LHCN-M2 (cell line): ENCODE measurements at regions not wholly inside any gene's neighbourhood (a gene's known extent, or its start where the extent isn't known, plus 50 kb on each side); places are given as distances from the start of the nearest gene placed in this dataset.

Experiments used
- DNase-seq: peaks from one replicate; pipeline ENCODE4 v3.0.0-alpha.2; 2012; ENCODE audit warnings: low read depth

DNA sequence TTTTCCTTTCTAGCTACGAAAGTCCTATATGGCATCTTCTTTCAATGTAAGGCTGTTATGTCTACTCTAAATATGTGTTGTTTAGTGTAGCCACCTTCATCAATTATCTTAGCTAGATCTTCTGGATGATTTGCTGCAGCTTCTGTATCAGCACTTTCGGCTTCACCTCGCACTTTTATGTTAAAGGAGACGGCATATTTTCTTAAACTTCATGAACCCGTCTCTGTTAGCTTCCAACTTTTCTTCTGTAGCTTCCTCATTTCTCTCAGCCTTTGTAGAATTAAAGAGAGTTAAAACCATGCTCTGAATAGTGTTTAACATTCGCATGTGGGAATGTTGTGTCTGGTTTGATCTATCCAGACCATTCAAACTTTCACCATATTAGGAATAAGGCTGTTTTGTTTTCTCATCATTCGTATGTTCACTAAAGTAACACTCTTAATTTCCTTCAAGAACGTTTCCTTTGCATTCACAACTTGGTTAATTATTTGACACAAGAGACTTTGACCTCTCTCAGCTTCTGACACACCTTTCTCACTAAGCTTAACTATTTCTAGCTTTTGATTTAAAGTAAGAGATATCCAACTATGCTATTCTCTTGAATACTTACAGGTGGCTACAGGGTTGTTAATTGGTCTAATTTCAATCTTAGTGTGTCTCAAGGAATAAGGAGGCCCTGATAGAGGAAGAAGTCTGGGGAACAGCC, 476.8 kb downstream of the GABRG1 start:
- DNase-seq = no peak

DNA sequence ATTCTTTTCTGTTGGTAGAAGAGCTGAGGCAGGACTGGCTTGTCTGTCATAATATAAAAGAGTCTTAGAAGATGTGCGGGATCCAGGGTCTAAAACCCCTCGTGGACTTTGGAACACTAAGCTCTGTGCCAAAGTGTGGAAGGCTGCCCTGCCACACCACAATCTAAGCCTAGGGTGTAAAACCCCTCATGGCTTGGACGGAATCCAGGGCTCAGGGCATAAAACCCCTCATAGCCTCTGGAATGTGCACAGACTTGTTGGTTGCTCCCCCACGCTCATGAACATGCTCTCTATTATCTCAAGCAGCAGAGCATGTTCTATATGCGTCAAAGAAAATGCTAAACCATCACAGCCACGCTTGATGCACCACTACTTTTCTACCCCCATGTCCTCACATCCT, 483.6 kb downstream of the GABRG1 start:
- no peak for DNase-seq

DNA sequence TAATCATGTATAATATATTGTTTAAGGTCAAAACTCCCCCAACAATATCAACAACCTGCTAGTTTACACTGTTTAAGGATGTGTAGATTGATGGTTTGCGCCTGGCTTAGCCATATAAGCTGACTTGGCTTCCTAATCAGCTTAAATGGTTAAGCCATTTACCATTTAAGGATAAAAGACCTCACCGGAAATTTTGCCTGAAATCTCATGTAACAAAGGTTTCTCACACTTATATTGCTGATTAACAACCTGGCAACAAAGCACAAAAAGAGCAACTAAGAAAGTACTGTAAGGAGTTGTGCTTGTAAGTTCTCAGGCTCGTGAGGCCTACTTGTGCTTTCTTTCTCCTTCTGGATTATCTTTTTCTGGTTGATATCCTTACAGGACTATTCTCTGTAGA, 485.2 kb downstream of the GABRG1 start:
- no peak for DNase-seq

DNA sequence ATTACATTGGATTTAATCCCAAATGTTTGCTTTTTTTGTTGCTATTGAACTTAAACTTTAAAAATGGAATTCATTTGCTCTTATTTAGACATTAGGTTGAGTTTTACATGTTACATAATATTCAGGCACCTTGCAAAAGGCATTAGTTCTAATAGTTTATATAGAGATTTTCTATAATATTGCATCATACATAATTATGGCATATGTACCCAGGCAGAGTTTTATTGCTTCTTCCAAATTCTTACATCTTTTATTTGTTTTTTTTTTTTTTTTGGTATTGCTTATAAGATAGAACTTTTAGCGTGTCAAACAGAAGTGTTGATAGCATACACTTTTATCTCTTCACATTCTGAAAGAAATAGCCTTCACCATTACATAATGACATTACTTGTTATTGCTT, 487.7 kb downstream of the GABRG1 start:
- DNase-seq = no peak

DNA sequence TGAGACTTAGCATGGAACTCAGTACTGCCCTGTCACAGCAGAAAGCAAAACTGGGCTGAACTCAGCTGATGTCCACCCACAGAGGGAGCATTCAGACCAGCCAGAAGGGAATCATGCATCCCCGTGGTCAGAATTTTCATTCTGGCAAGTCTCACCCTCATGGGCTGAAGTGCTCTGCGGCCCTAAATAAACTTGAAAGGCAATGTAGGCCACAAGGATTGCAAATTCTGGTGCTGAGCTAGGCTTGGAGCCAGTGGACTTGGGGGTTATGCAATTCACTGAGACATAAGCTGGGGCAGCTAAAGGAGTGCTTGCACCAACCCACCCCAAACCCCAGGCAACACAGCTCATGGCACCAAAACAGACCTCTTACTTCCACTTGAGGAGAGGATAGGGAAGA, 494.1 kb downstream of the GABRG1 start:
- DNase-seq = no peak

DNA sequence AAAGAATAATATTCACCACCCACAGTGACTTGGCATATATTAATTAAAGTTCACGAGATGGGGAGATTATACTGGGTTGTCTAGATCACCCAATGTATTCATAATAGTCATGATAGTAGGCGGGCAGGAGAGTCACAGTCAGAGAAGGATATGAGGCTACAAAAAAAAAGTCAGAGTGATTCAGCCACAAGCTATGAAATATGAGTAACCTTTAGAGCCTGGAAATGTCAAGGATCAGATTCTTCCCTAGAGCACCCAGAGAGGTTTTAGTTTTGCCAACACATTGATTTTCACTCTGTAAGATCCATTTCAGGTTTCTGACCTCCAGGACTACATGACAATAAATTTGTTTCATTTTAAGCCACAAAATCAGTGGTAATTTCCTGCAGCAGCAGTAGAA, 501.9 kb downstream of the GABRG1 start:
- DNase-seq = no peak

DNA sequence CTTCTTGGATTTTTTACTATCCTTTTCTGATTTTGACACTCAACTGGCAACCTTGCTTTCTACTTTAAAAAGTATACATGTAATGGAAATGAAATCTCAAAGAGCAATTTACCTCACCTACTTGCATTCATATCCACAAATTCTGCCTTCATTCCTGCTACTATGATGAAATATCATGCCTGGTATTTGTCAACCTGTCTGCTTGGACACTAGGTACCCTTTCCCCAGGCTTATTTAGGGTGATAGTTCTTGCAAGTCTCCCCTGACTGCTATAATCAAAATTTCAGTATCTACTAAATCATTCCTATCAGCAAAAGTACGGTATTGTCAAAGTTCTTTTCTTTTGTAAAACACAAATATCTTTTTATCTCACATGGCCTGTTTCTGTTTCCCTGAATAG, 503.0 kb downstream of the GABRG1 start:
- DNase-seq = no peak

DNA sequence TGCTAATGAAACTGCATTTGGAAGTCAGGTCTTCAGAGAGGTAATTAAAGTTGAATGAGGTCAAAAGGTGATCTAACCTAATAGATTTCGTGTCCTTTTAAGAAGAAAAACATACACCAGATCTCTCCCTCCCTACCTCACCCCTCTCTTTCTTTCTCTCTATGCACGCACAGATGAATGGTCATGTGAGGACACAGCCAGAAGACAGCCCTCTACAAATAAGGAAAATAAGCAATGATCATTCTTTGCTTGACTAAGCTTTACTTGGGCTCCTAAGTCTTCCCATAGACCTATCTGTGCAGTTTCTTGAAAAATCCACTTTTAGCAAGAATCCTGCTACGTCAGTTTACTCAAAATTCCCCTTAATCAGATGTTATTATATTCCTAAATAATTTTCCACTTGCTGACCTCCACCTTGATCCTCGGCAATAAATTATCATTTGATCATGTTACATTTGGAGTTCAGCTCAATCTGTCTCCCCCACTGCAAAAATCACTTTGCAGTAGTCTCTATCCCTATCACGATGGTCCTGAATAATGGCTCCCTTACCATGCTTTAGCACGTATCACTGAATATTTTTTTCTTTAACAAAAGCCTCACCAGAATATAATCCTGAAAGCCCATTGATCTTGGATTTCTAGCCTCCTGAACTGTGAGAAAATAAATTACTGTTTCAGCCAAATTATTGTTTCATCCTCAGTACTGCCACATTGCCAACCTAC, 527.3 kb downstream of the GABRG1 start:
- no peak for DNase-seq

DNA sequence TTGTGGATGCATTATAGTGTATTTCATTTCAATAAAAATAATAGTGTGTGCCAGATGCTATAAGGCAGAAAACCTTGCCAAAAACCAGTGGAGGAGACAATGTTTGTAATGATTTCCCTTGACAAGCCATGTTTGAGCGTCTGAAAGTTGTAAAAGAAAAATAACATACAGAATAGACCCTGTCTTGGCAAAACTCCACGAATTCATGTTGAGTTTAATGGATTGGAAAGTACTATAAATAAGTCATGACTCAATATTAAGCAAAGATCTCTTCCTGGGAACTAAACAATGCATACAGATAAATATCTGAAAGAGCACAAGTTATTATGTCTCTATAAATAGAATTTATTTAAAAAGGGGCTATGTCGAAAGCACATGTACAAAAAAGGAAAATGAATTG, 543.5 kb downstream of the GABRG1 start:
- DNase-seq = no peak

DNA sequence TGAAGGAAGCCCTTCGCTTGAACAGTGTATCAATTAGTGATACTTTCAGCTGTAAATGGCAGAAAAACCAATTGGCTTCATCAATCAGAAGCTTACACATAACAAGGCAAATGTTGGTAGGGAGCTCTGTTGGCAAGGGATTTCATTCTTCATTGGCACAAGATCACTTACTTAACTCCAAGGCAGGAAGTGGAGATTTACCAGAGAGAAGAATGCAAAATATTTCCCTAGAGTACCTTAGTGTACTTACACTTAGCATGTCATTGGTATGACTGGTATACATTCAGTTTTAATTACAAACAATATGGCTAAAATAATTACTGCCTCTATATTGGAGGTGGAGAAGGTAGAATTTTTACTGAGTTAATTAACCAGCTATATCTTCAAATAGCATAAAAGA, 545.0 kb downstream of the GABRG1 start:
- DNase-seq = no peak

DNA sequence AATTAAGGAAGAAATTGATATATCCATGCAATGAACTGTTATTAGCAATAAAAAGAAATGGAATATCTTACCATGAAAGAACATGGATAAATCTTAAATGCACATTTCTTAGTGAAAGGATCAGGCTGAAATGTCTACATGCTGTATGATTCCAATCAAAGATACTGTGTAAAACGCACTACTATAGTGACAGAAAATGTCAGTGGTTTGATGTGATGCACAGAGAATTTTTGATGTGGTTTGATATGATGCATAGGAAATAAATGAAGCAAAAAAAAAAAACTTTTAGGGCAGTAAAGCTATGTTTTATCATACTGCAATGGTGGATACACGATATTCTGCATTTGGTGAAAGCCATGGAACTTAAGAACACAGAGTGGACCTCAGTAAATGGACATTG, 547.6 kb downstream of the GABRG1 start:
- no peak for DNase-seq

DNA sequence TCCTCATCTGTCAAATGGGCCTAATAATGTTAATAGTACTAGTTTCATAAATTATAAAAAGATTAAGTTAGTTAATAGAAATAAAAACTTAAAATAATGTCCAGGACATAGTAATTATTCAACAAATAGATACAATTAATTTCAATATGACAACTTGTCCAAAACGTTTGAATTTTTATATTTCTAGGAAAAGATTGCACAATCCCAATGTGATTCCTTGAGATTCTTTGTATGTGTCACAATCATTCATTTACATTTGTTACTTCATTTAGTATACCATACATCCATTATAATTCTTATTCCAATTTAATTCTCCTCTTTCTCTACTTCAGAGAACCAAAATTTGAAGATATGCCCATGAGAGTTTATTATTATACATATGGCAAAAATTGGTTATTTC, 554.2 kb downstream of the GABRG1 start:
- no peak for DNase-seq

DNA sequence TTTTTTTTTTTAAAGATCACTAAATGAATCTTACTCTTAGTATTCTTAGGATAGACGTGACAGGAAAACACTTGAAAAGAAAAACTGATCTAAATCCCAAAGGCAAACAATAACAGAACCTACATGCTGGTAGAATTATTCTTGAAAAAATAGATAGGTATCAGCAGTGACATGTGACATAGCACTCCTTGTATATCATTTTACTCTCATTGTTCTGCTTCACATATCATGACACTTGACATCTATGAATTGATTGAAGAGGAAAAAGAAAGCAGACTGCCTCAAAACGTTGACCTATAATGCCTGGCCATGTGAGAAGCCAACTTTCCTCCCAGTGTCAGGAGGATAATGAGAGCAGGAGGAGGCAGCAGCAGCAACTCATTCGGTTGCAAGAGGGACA, 555.2 kb downstream of the GABRG1 start:
- DNase-seq = no peak

DNA sequence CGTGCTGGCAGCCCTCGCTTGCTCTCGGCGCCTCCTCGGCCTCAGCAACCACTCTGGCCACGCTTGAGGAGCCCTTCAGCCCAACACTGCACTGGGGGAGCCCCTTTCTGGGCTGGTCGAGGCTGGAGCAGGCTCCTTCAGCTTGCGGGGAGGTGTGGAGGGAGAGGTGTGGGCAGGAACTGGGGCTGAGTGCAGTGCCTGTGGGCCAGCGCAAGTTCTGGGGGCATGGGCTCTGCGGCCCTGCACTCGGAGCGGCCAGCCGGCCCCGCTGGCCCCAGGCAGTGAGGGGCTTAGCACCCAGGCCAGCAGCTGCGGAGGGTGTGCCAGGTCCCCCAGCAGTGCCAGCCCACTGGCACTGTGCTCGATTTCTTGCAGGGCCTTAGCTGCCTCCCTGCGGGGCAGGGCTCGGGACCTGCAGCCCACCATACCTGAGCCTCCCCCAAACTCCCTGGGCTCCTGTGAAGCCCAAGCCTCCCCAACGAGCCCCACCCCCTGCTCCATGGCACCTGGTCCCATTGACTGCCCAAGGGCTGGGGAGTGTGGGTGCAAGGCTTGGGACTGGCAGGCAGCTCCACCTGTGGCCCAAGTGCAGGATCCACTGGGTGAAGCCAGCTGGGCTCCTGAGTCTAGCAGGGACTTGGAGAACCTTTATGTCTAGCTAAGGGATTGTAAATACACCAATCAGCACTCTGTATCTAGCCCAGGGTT, 556.8 kb downstream of the GABRG1 start:
- DNase-seq = no peak

DNA sequence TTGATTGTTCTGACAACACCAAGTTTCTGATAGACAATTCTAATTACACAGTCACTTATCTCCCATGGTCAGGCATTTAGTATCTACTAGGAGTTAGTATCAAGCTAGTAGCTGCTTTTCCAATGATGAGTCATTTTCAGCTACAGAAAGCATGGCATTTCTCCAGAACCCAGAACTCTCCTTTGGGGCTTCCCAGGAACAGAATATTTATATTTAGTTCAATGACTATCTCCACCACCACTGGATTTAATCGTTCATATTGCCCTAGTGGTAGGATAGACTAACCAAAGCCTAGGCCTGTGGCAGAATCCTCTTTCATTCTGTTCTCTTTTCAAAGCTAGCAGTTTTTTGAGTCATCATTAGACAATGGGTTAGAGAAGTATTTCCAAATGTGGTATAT, 569.4 kb downstream of the GABRG1 start:
- DNase-seq = no peak

DNA sequence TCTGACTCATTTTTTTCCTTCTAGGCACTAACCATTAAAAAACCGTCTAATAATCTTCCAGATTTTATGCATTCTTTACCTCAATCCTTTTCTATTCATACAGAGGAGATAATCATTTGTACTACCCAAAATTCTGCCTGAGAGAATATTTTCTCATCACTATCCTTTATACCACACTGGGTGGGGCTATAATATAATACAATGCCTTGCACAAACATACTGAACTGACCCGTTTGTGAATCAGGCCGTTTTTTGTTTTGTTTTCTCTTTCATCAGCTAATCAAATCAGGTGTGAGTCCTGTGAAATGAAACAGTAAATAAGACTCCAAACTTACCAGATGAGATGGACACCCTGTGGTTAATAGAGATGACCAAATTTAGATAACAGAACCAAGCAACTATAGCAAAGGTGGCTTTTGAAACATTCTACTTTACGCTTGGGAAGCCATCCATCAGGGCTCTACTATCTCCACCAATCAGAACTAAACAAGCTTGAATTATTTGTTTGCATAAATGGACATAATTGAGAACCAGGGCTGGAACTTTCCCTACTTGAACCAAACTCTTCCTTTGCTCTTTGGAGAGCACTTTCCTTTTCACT, 573.0 kb downstream of the GABRG1 start:
- no peak for DNase-seq

DNA sequence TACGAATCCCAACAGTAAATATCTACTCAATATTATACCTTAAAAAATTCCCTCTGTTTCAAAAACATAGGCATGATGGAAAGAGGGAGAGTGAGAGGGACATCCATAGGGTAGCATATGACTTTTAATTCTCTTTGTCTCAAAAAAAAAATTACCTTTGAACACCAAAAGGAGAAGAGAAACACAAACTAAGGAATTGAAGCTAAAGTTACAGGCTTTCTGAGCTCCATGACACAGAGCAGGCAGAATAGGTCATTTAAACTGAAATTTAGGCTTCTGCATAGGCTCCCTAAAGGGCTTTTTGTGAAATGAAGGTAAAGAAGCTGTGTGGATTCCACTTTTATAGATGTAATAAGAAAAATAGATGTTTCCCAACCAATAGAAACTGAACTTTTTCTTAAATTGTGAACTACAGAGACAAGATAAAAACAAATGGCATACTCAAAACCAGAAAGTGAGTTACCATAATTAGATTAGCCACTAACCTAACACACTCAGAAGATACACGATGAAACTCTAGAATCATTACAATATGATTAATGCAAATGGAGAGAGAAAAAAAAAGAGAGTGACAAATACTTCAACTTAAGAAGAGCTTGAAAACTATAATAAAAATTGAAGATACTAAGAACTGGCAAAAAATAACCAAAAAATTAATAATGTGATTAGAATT, 584.6 kb downstream of the GABRG1 start:
- no peak for DNase-seq

DNA sequence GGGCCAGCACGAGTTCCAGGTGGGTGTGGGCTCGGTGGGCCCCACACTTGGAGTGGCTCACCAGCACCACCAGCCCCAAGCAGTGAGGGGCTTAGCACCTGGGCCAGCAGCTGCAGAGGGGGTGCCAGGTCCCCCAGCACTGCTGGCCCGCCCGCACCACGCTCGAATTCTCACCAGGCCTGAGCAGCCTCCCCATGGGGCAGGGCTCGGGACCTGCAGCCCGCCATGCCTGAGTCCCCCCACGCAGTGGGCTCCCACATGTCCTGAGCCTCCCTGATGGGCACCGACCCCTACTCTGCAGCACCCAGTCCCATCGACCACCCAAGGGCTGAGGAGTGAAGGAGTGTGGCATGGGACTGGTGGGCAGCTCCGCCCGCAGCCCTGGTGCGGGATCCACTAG, 593.4 kb downstream of the GABRG1 start:
- no peak for DNase-seq

DNA sequence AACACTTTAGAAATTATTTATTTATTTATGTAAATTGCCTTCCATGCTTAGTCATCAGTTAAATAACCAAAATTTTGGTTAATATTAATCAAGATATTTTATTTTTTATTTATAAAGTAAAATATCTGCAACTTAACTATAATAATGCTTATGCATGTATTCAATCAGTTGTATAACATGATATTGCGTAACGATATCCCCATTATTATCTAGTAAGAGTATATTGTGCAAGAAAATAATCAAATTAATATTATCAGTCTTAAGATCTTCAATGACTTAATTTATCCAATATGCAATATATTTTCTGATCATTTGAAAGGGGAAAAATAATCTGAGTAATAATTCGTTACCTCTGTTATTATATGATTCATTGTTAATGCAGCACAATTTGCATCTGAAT, 596.7 kb downstream of the GABRG1 start:
- no peak for DNase-seq

DNA sequence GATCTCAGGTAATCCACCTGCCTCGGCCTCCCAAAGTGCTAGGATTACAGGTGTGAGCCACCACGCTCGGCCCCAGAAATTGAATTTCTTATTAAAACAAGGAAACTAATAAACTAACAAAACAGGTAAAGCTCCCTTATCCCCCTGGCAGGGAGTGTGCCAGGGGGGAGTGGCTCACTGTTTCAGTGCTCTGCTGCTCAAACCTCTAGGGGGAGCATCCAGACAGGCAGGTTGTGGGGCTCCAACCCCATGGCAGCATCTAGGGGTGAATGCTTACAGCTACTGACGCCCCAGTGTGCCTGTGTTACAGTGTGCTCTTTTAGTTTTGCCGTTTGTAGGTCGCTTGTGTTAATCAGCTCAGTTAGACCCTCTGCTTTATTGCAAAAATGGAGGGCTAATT, 605.0 kb downstream of the GABRG1 start:
- DNase-seq = no peak

DNA sequence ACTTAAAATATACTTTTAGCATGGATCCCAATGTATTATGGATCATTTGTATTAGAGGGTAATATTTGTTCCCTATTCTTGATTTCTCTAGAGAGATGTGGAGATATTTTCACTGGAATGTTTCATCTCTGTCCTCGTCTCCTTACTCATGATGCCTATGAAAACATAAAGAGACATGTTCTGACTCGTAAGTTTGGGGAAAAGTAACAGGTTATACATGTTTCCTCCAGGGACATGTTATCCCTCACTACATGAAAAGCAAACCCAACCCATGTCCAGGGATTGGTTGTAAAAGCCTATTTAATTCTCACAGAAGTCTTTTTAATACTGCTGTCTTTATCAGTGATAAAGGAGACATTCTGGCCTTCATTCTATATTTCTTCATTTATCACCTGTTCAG, 621.4 kb downstream of the GABRG1 start:
- DNase-seq = no peak

DNA sequence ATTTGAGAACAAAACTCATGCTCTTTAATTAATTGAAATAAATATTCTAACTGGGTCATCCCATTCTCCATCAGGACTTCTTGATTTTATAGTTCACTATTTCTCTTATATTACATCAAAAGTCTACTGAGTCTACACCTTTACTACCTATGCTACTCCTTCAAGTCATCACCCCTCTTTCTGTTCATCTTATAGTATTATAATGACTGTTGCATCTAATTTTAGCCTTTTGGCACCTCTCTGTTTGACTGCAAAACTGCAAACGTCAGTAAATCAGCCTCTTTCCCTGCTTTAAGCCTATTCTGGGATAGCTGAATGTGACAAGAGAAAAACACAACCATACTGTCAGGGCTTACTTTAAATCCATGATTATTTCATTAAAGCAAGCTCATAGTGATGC, 639.1 kb downstream of the GABRG1 start:
- DNase-seq = no peak
